Fibroblast of lung (primary cell): ENCODE measurements at regions not wholly inside any gene's neighbourhood (a gene's known extent, or its start where the extent isn't known, plus 50 kb on each side); places are given as distances from the start of the nearest gene placed in this dataset.
A peak's percentile ranks its signal among the peaks of the same experiment; 100 is the strongest.

Experiments used
- CTCF ChIP-seq, 2 donors: IDR thresholded peaks in 1 of 2; conservative IDR thresholded peaks in 1 of 2; 1 replicate in 1 of 2; 2 replicates in 1 of 2; pipeline ENCODE4 v1.5.1; 2011 to 2012; ENCODE audit warnings: low read length in 2 of 2, control low read depth in 1 of 2, inconsistent platforms in 1 of 2, low read depth in 1 of 2, mild to moderate bottlenecking in 1 of 2
- EZH2 ChIP-seq: IDR thresholded peaks from 2 replicates; pipeline ENCODE4 v1.5.1; 2012; ENCODE audit warnings: low read length, control low read depth, mild to moderate bottlenecking; ENCODE audit errors: missing control alignments

GRCh38 chr11:39374963-39375698 is 2084.3 kb downstream of the LRRC4C start:
- peak in 1 of 2 donors; percentile 52 for TF ChIP-seq CTCF (conservative IDR thresholded peaks at IDR 0.05 in 1 of 2, IDR thresholded peaks at IDR 0.05 in 1 of 2; ENCODE audit: low read depth in 1 of 2, low read length in 2 of 2)
- TF ChIP-seq EZH2 = no peak
